CD14-positive monocyte (primary cell): ENCODE measurements at regions not wholly inside any gene's neighbourhood (a gene's known extent, or its start where the extent isn't known, plus 50 kb on each side); places are given as distances from the start of the nearest gene placed in this dataset.

Source experiments
- DNase-seq, 3 donors: peaks; one replicate each; pipeline ENCODE4 v3.0.0-alpha.2; 2011 to 2022
- H2AFZ ChIP-seq: 2 replicates; pipeline ENCODE4 v1.6.0; 2012; ENCODE audit warnings: mild to moderate bottlenecking, low read depth, low read length, inconsistent platforms; ENCODE audit not compliant: insufficient read depth, poor library complexity, severe bottlenecking
- H3K27ac ChIP-seq, 2 donors: 1 replicate in 1 of 2; 2 replicates in 1 of 2; pipeline ENCODE4 v1.5.1; 2012 to 2013; ENCODE audit warnings: low read length in 2 of 2, control low read depth in 1 of 2, inconsistent platforms in 1 of 2, low read depth in 1 of 2, mild to moderate bottlenecking in 1 of 2
- H3K27me3 ChIP-seq, 2 donors: one replicate each; pipeline versions ENCODE4 v1.6.0 to v1.6.1; 2011 to 2013; ENCODE audit warnings: low read length in 2 of 2; ENCODE audit not compliant: control insufficient read depth in 2 of 2, insufficient read depth in 2 of 2
- H3K36me3 ChIP-seq, 2 donors: replicated peaks in 1 of 2; 1 replicate in 1 of 2; 2 replicates in 1 of 2; pipeline versions ENCODE4 v1.5.1 to v1.6.1; 2012 to 2013; ENCODE audit warnings: low read length in 2 of 2, control low read depth in 1 of 2, inconsistent platforms in 1 of 2, mild to moderate bottlenecking in 1 of 2; ENCODE audit not compliant: insufficient read depth in 2 of 2, control insufficient read depth in 1 of 2
- H3K4me1 ChIP-seq, 2 donors: 1 replicate in 1 of 2; 2 replicates in 1 of 2; pipeline versions ENCODE4 v1.5.1 to v1.6.1; 2012 to 2013; ENCODE audit warnings: low read length in 2 of 2, control low read depth in 1 of 2, inconsistent platforms in 1 of 2, mild to moderate bottlenecking in 1 of 2, moderate library complexity in 1 of 2; ENCODE audit not compliant: insufficient read depth in 2 of 2, control insufficient read depth in 1 of 2
- H3K4me2 ChIP-seq: replicated peaks from 2 replicates; pipeline ENCODE3; 2012; ENCODE audit warnings: low read length, moderate library complexity, mild to moderate bottlenecking; ENCODE audit not compliant: poor library complexity, severe bottlenecking; ENCODE audit errors: extremely low read depth
- H3K4me3 ChIP-seq, 3 experiments: fragments of 200-600 bp in 1 of 3; sonication (generic) in 1 of 3; replicated peaks in 1 of 3; 1 replicate in 2 of 3; 2 replicates in 1 of 3; pipeline ENCODE4 v1.5.1; 2011 to 2013; ENCODE audit warnings: low read length in 3 of 3, mild to moderate bottlenecking in 3 of 3, control low read depth in 2 of 3, low read depth in 2 of 3, inconsistent platforms in 1 of 3, moderate library complexity in 1 of 3
- H3K79me2 ChIP-seq: 2 replicates; pipeline ENCODE4 v1.6.0; 2012; ENCODE audit warnings: mild to moderate bottlenecking, control low read depth, inconsistent platforms, low read length, moderate library complexity; ENCODE audit not compliant: insufficient read depth
- H3K9ac ChIP-seq: 2 replicates; pipeline ENCODE4 v1.6.0; 2017; ENCODE audit warnings: low read length, mild to moderate bottlenecking; ENCODE audit not compliant: insufficient read depth, poor library complexity, severe bottlenecking
- H3K9me3 ChIP-seq, 2 donors: replicated peaks in 1 of 2; 1 replicate in 1 of 2; 2 replicates in 1 of 2; pipeline versions ENCODE4 v1.5.1 to v1.6.1; 2012 to 2013; ENCODE audit warnings: low read length in 2 of 2, control low read depth in 1 of 2; ENCODE audit not compliant: control insufficient read depth in 1 of 2, insufficient read depth in 1 of 2
- H4K20me1 ChIP-seq: 2 replicates; pipeline ENCODE4 v1.6.0; 2012; ENCODE audit warnings: mild to moderate bottlenecking, low read length, control low read depth, moderate library complexity; ENCODE audit not compliant: insufficient read depth
- H3K27ac Mint-ChIP-seq, 7 donors: one replicate each; pipeline ENCODE4 v1.8.0; 2020; ENCODE audit warnings: mild to moderate bottlenecking in 7 of 7, mixed read lengths in 7 of 7, moderate library complexity in 6 of 7, inconsistent platforms in 2 of 7
- H3K27me3 Mint-ChIP-seq, 3 donors: one replicate each; pipeline ENCODE4 v1.8.0; 2021 to 2022; ENCODE audit warnings: low read depth in 3 of 3, mild to moderate bottlenecking in 3 of 3, mixed read lengths in 3 of 3, moderate library complexity in 3 of 3, inconsistent platforms in 1 of 3
- H3K36me3 Mint-ChIP-seq, 2 donors: one replicate each; pipeline ENCODE4 v1.8.0; 2020; ENCODE audit warnings: mixed read lengths in 2 of 2, inconsistent platforms in 1 of 2, mild to moderate bottlenecking in 1 of 2
- H3K4me1 Mint-ChIP-seq: one replicate; pipeline ENCODE4 v1.8.0; 2020; ENCODE audit warnings: mild to moderate bottlenecking, mixed read lengths
- H3K4me3 Mint-ChIP-seq, 2 donors: one replicate each; pipeline ENCODE4 v1.8.0; 2020; ENCODE audit warnings: mild to moderate bottlenecking in 2 of 2, mixed read lengths in 2 of 2, moderate library complexity in 1 of 2
- H3K9me3 Mint-ChIP-seq, 7 donors: one replicate each; pipeline ENCODE4 v1.8.0; 2020 to 2022; ENCODE audit warnings: mixed read lengths in 7 of 7, mild to moderate bottlenecking in 6 of 7, moderate library complexity in 6 of 7, inconsistent platforms in 2 of 7
- WGBS: methylation state at CpG from one replicate; pipeline ENCODE4 v1.1.5; 2013; ENCODE audit warnings: missing lambda C conversion rate; ENCODE audit not compliant: insufficient coverage; 5-methylcytosine and 5-hydroxymethylcytosine counted together
- intact Hi-C, 2 donors: fragments of 100-400 bp; cut with micrococcal nuclease; formaldehyde crosslinking; loops; one replicate each; pipeline versions ENCODE4 v1.15.0 to v1.15.1; 2023
- TF ChIP-seq, protein P1 (sequence below): fragments of 200-600 bp; IDR thresholded peaks from one replicate; pipeline ENCODE4 v1.8.0; 2022; ENCODE audit warnings: antibody characterized with exemption, mild to moderate bottlenecking

DNA sequence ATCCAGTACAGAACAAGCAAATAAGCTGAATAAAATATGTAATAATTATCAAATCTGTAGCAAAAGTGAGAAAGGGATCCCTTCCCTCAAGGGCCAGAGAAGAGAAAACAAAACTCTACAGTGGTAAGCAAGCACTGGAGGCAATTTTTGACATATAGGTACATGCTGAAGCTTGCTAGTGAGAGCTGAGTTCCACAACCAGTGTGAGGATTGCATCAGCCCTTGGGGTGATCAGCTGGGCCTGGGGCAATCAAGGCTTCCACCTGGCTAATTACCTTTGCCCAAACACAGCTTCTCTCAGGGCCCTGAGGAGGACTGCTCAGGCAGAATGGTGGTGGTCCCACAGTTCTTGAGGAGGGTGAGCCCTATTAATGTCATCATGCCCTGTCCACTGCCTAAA is 134.4 kb upstream of the DLX6 start:
- Histone ChIP-seq H3K4me1 (no peaks in the 10 kb centered on the region), H3K4me3 (no peak overlapping the region), H3K79me2 (no peaks in the 10 kb centered on the region), H3K36me3 (no peaks in the 10 kb centered on the region), H3K27ac (no peak overlapping the region), H3K27me3 (no peaks in the 10 kb centered on the region), H3K9ac (no peak overlapping the region), H4K20me1 (no peaks in the 10 kb centered on the region), H3K9me3 (no peaks in the 10 kb centered on the region), H3K4me2 (no peak overlapping the region), H2AFZ (no peak overlapping the region)
- intact Hi-C loops: no loop called here
- Mint-ChIP-seq H3K36me3 (no peaks in the 10 kb centered on the region), H3K27ac (no peak overlapping the region), H3K4me1 (no peaks in the 10 kb centered on the region), H3K9me3 (peaks cover 0 to 5% (median 0%) of the 10 kb centered on the region in 7 donors), H3K4me3 (no peak overlapping the region), H3K27me3 (peaks cover 0 to 4% (median 2%) of the 10 kb centered on the region in 3 donors)
- TF ChIP-seq, protein P1, sequence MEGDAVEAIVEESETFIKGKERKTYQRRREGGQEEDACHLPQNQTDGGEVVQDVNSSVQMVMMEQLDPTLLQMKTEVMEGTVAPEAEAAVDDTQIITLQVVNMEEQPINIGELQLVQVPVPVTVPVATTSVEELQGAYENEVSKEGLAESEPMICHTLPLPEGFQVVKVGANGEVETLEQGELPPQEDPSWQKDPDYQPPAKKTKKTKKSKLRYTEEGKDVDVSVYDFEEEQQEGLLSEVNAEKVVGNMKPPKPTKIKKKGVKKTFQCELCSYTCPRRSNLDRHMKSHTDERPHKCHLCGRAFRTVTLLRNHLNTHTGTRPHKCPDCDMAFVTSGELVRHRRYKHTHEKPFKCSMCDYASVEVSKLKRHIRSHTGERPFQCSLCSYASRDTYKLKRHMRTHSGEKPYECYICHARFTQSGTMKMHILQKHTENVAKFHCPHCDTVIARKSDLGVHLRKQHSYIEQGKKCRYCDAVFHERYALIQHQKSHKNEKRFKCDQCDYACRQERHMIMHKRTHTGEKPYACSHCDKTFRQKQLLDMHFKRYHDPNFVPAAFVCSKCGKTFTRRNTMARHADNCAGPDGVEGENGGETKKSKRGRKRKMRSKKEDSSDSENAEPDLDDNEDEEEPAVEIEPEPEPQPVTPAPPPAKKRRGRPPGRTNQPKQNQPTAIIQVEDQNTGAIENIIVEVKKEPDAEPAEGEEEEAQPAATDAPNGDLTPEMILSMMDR: no peak
- DNase-seq: no peak

GRCh38 chr7:96887426-96887825 is 117.9 kb upstream of the DLX6 start:
- TF ChIP-seq, protein P1: no peak
- H3K9ac ChIP-seq: no peak overlapping the region
- no peaks in the 10 kb centered on the region for H3K79me2 ChIP-seq
- no peaks in the 10 kb centered on the region for H3K9me3 ChIP-seq
- H4K20me1 ChIP-seq: no peaks in the 10 kb centered on the region
- H3K4me3 ChIP-seq: no peak overlapping the region
- H3K4me2 ChIP-seq: no peak overlapping the region
- no peak overlapping the region for H2AFZ ChIP-seq
- WGBS: no CpG with 5 or more reads among the region's 2 CpGs
- Mint-ChIP-seq H3K4me1 (no peaks in the 10 kb centered on the region), H3K4me3 (no peak overlapping the region), H3K27ac (no peak overlapping the region), H3K9me3 (peaks cover 0 to 5% (median 3%) of the 10 kb centered on the region in 7 donors), H3K27me3 (no peaks in the 10 kb centered on the region), H3K36me3 (no peaks in the 10 kb centered on the region)
- intact Hi-C loops: no loop called here
- H3K27me3 ChIP-seq: no peaks in the 10 kb centered on the region
- no peak for DNase-seq
- no peaks in the 10 kb centered on the region for H3K4me1 ChIP-seq
- H3K27ac ChIP-seq: no peak overlapping the region
- no peaks in the 10 kb centered on the region for H3K36me3 ChIP-seq
